HCT116 (cell line): ENCODE measurements at regions not wholly inside any gene's neighbourhood (a gene's known extent, or its start where the extent isn't known, plus 50 kb on each side); places are given as distances from the start of the nearest gene placed in this dataset.

Experiments
- ATAC-seq: fragments of 200-7000 bp; cut with Tn5 transposase; 2 replicates; pipeline ENCODE4 v1.9.1; 2020; ENCODE audit warnings: mild to moderate bottlenecking, moderate library complexity
- BruUV-seq: library from RNA; stranded (reverse); fragments of 400-500 nt; replicated peaks from 2 replicates; lab custom pipeline; 2021; lab: Mats Ljungman, UMichigan
- CTCF ChIA-PET: fragments of 300-600 bp; sonication (Branson Sonifier 250); formaldehyde crosslinking; loops from one replicate; lab custom pipeline; 2021; ENCODE audit warnings: antibody characterized with exemption; lab: Charles Lee
- POLR2A ChIA-PET: fragments of 300-600, 350-600 bp; sonication (Branson Sonifier 250); formaldehyde crosslinking; loops from one replicate; lab custom pipeline; 2021; ENCODE audit warnings: antibody characterized with exemption; lab: Charles Lee
- RAD21 ChIA-PET, 2 experiments: fragments of 300-600 bp; sonication (Branson Sonifier 250); formaldehyde crosslinking; loops; one replicate each; lab custom pipeline; 2023; ENCODE audit warnings: low total read pairs in 2 of 2; ENCODE audit not compliant: uncharacterized antibody in 2 of 2, unreplicated experiment in 2 of 2, low non-redundant PET in 1 of 2; lab: Charles Lee
- DNase-seq: peaks from one replicate; pipeline ENCODE4 v3.0.0-alpha.2; 2010; ENCODE audit warnings: low read depth, low spot score
- H2AFZ ChIP-seq: fragments of 200-600 bp; shearing (Covaris generic), sonication (generic); 2 replicates; pipeline ENCODE4 v1.6.1; 2017; ENCODE audit warnings: low read depth, mixed run types, mixed read lengths, antibody characterized with exemption, low read length; ENCODE audit not compliant: poor library complexity, severe bottlenecking
- H3K27ac ChIP-seq: 2 replicates; pipeline ENCODE4 v1.5.1; 2012; ENCODE audit warnings: low read depth, low read length
- H3K27me3 ChIP-seq: fragments of 200-600 bp; sonication (generic); 2 replicates; pipeline ENCODE4 v1.6.1; 2016; ENCODE audit warnings: mixed run types, low read length, mixed read lengths; ENCODE audit not compliant: insufficient read depth
- H3K36me3 ChIP-seq, 2 experiments: fragments of 200-500 bp in 1 of 2; fragments of 200-600 bp in 1 of 2; sonication (Bioruptor generic) in 1 of 2; sonication (generic) in 1 of 2; 2 replicates each; pipeline versions ENCODE4 v1.5.1 to v1.6.1; 2014 to 2016; ENCODE audit warnings: low read length in 2 of 2, inconsistent platforms in 1 of 2, mixed read lengths in 1 of 2, mixed run types in 1 of 2; ENCODE audit not compliant: insufficient read depth in 2 of 2, control insufficient read depth in 1 of 2
- H3K4me1 ChIP-seq, 2 experiments: fragments of 200-600 bp in 1 of 2; sonication (generic) in 1 of 2; 2 replicates each; pipeline versions ENCODE4 v1.5.1 to v1.6.1; 2012 to 2017; ENCODE audit warnings: low read length in 2 of 2, inconsistent platforms in 1 of 2, mild to moderate bottlenecking in 1 of 2, mixed read lengths in 1 of 2, mixed run types in 1 of 2, moderate library complexity in 1 of 2; ENCODE audit not compliant: insufficient read depth in 2 of 2, control insufficient read depth in 1 of 2
- H3K4me2 ChIP-seq: fragments of 200-600 bp; sonication (generic); 2 replicates; pipeline ENCODE4 v1.6.1; 2017; ENCODE audit warnings: mixed run types, low read length, mixed read lengths
- H3K4me3 ChIP-seq, 2 experiments: fragments of 200-600 bp in 1 of 2; sonication (generic) in 1 of 2; replicated peaks in 1 of 2; 2 replicates each; pipeline ENCODE4 v1.5.1; 2011 to 2016; ENCODE audit warnings: low read length in 2 of 2, control low read depth in 1 of 2, low read depth in 1 of 2, mild to moderate bottlenecking in 1 of 2, mixed read lengths in 1 of 2, mixed run types in 1 of 2
- H3K79me2 ChIP-seq: fragments of 200-600 bp; sonication (generic); 2 replicates; pipeline ENCODE4 v1.6.1; 2017; ENCODE audit warnings: mild to moderate bottlenecking, mixed run types, low read length, moderate library complexity, mixed read lengths; ENCODE audit not compliant: insufficient read depth
- H3K9ac ChIP-seq: fragments of 200-600 bp; sonication (generic); 2 replicates; pipeline ENCODE4 v1.6.1; 2016; ENCODE audit warnings: low read length, mixed read lengths
- H3K9me2 ChIP-seq: fragments of 200-600 bp; sonication (generic), shearing (Covaris generic); 2 replicates; pipeline ENCODE4 v1.6.1; 2017; ENCODE audit warnings: mixed run types, mild to moderate bottlenecking, moderate library complexity; ENCODE audit not compliant: insufficient read depth
- H3K9me3 ChIP-seq, 2 experiments: fragments of 200-500 bp in 1 of 2; fragments of 200-600 bp in 1 of 2; sonication (Bioruptor generic) in 1 of 2; sonication (generic) in 1 of 2; 2 replicates each; pipeline ENCODE4 v1.6.1; 2014 to 2017; ENCODE audit warnings: low read length in 2 of 2, mixed read lengths in 2 of 2, inconsistent platforms in 1 of 2, low read depth in 1 of 2, mild to moderate bottlenecking in 1 of 2, mixed run types in 1 of 2, moderate library complexity in 1 of 2; ENCODE audit not compliant: control insufficient read depth in 1 of 2, insufficient read depth in 1 of 2
- H4K20me1 ChIP-seq: fragments of 200-600 bp; sonication (generic), shearing (Covaris generic); 2 replicates; pipeline ENCODE4 v1.6.1; 2017; ENCODE audit warnings: mixed run types, mild to moderate bottlenecking, moderate library complexity; ENCODE audit not compliant: insufficient read depth
- ATF3 ChIP-seq: IDR thresholded peaks from 2 replicates; pipeline ENCODE4 v1.6.1; 2012
- EZH2phosphoT487 ChIP-seq: fragments of 200-600 bp; IDR thresholded peaks from 2 replicates; pipeline ENCODE4 v1.6.1; 2018; ENCODE audit warnings: antibody characterized with exemption, borderline replicate concordance
- JUND ChIP-seq: IDR thresholded peaks from 2 replicates; pipeline ENCODE4 v1.6.1; 2012
- POLR2A ChIP-seq: IDR thresholded peaks from 2 replicates; pipeline ENCODE4 v1.7.0; 2011; ENCODE audit warnings: borderline replicate concordance; ENCODE audit not compliant: insufficient read depth, insufficient read length; ENCODE audit errors: extremely low read depth
- SRF ChIP-seq: IDR thresholded peaks from 2 replicates; pipeline ENCODE4 v1.6.1; 2012; ENCODE audit warnings: low read depth
- TCF7L2 ChIP-seq: IDR thresholded peaks from 2 replicates; pipeline ENCODE4 v1.7.0; 2011; ENCODE audit warnings: borderline replicate concordance, inconsistent platforms; ENCODE audit not compliant: insufficient read depth, insufficient read length; ENCODE audit errors: extremely low read depth
- ZNF274 ChIP-seq: fragments of 200-500 bp; sonication (Bioruptor generic); IDR thresholded peaks from 2 replicates; pipeline ENCODE4 v1.6.1; 2014; ENCODE audit warnings: mild to moderate bottlenecking, low read depth, low read length, inconsistent platforms
- intact Hi-C: fragments of 100-400 bp; cut with micrococcal nuclease; formaldehyde crosslinking; loops from 2 replicates; pipeline ENCODE4 v1.10.0; 2022

- RAD21 ChIA-PET = no interaction called here
- intact Hi-C loops = no loop called here
- POLR2A ChIA-PET = no interaction called here
- no peak overlapping the region for H3K27ac ChIP-seq
- no peaks in the 10 kb centered on the region for H4K20me1 ChIP-seq
- H3K4me1 ChIP-seq = no peaks in the 10 kb centered on the region
- no peak for ATAC-seq
- H3K9me3 ChIP-seq = no peaks in the 10 kb centered on the region
- H3K79me2 ChIP-seq = no peaks in the 10 kb centered on the region
- TF ChIP-seq JUND (no peak), TCF7L2 (no peak), SRF (no peak), POLR2A (no peak), EZH2phosphoT487 (no peak), ZNF274 (no peak)
- no peak overlapping the region for H3K4me2 ChIP-seq
- CTCF ChIA-PET = no interaction called here
- H3K27me3 ChIP-seq = no peaks in the 10 kb centered on the region
- no peak overlapping the region for H3K4me3 ChIP-seq
- DNase-seq = no peak
- no peaks in the 10 kb centered on the region for H3K36me3 ChIP-seq
- no peak overlapping the region for H3K9ac ChIP-seq
- BruUV-seq = no TSS peak
- H2AFZ ChIP-seq = no peak overlapping the region
- no peaks in the 10 kb centered on the region for H3K9me2 ChIP-seq
These were observed 163.2 kb downstream of the RELL1 start for GRCh38 chr4:37522996-37523395.

GRCh38 chr4:37517326-37517725 is 168.8 kb downstream of the RELL1 start:
- no peak for DNase-seq
- no TSS peak for BruUV-seq
- POLR2A ChIA-PET = no interaction called here

More at GRCh38 chr4:37517326-37517725, 168.8 kb downstream of the RELL1 start:
- no peak overlapping the region for H3K4me3 ChIP-seq
- no peak overlapping the region for H3K27ac ChIP-seq
- no peak for TF ChIP-seq ATF3
- H3K9ac ChIP-seq = no peak overlapping the region
- no peak for ATAC-seq
- intact Hi-C loops = no loop called here
- no peaks in the 10 kb centered on the region for H3K4me1 ChIP-seq
- no peaks in the 10 kb centered on the region for H3K36me3 ChIP-seq
- no peaks in the 10 kb centered on the region for H3K79me2 ChIP-seq
- no peaks in the 10 kb centered on the region for H3K9me2 ChIP-seq
- H3K4me2 ChIP-seq = no peak overlapping the region
- ChIA-PET RAD21 (no interaction called here), CTCF (no interaction called here)
- H4K20me1 ChIP-seq = no peaks in the 10 kb centered on the region
- H3K27me3 ChIP-seq = no peaks in the 10 kb centered on the region
- H2AFZ ChIP-seq = no peak overlapping the region
- no peaks in the 10 kb centered on the region for H3K9me3 ChIP-seq
